Activated effector memory CD4-positive, alpha-beta T cell treated with anti-CD3 and anti-CD28 coated beads, Interleukin-2, amount 50 U/mL, for 16 hours (primary cell): ENCODE measurements at regions not wholly inside any gene's neighbourhood (a gene's known extent, or its start where the extent isn't known, plus 50 kb on each side); places are given as distances from the start of the nearest gene placed in this dataset.
"Not testable (repeated sequence)": the region's sequence is repeated elsewhere in the genome, so short reads cannot be mapped to it uniquely, and the experiment has no call there.

Source experiments
- DNase-seq: peaks from one replicate; pipeline ENCODE4 v3.0.0-alpha.2; 2020

GRCh38 chr4:131738991-131739390 is 1410.1 kb upstream of the PCDH10 start:
- not testable (repeated sequence) for DNase-seq

GRCh38 chr4:131741836-131742235 is 1407.3 kb upstream of the PCDH10 start:
- DNase-seq = peak; percentile 50

GRCh38 chr4:131742536-131743205 is 1406.4 kb upstream of the PCDH10 start:
- DNase-seq = peak; percentile 66

- DNase-seq = peak; percentile 64
Observed at GRCh38 chr4:131743348-131743747, 1405.7 kb upstream of the PCDH10 start.

GRCh38 chr4:131747203-131747602 is 1401.9 kb upstream of the PCDH10 start:
- DNase-seq = peak; percentile 8

GRCh38 chr4:131749224-131749623 is 1399.9 kb upstream of the PCDH10 start:
- peak; percentile 34 for DNase-seq

- DNase-seq = peak; percentile 64
Observed at GRCh38 chr4:131750006-131750405, 1399.1 kb upstream of the PCDH10 start.

GRCh38 chr4:131750469-131750868 is 1398.6 kb upstream of the PCDH10 start:
- DNase-seq = peak; percentile 77

GRCh38 chr4:131762234-131762633 is 1386.9 kb upstream of the PCDH10 start:
- DNase-seq = not testable (repeated sequence)

GRCh38 chr4:131764730-131765129 is 1384.4 kb upstream of the PCDH10 start:
- DNase-seq = peak; percentile 57

- not testable (repeated sequence) for DNase-seq
Observed at GRCh38 chr4:131774382-131774781, 1374.7 kb upstream of the PCDH10 start.

GRCh38 chr4:131810565-131810964 is 1338.5 kb upstream of the PCDH10 start:
- not testable (repeated sequence) for DNase-seq
